ENCODE measurements at regions not wholly inside any gene's neighbourhood (a gene's known extent, or its start where the extent isn't known, plus 50 kb on each side); places are given as distances from the start of the nearest gene placed in this dataset.

- no peak for DNase-seq (ENCODE audit: low spot score)
Observed at GRCh38 chr3:117617906-117618305, 908.3 kb downstream of the TUSC7 start.

GRCh38 chr3:117618462-117618861 lies 908.9 kb downstream of the TUSC7 start:
- DNase-seq (ENCODE audit: low spot score): no peak

- no peak for DNase-seq (ENCODE audit: low spot score)
Observed at GRCh38 chr3:117619805-117620204, 910.2 kb downstream of the TUSC7 start.

GRCh38 chr3:117622171-117622841 lies 912.7 kb downstream of the TUSC7 start:
- no peak for DNase-seq (ENCODE audit: low spot score)

GRCh38 chr3:117624424-117624823 lies 914.8 kb downstream of the TUSC7 start:
- no peak for DNase-seq (ENCODE audit: low spot score)

GRCh38 chr3:117625174-117625573 lies 915.6 kb downstream of the TUSC7 start:
- no peak for DNase-seq (ENCODE audit: low spot score)

- no peak for DNase-seq (ENCODE audit: low spot score)
Observed at GRCh38 chr3:117626577-117626976, 917.0 kb downstream of the TUSC7 start.

GRCh38 chr3:117628823-117629291 lies 919.3 kb downstream of the TUSC7 start:
- DNase-seq (ENCODE audit: low spot score): no peak

GRCh38 chr3:117629505-117629904 lies 919.9 kb downstream of the TUSC7 start:
- DNase-seq (ENCODE audit: low spot score): no peak

GRCh38 chr3:117630469-117630868 lies 920.9 kb downstream of the TUSC7 start:
- DNase-seq (ENCODE audit: low spot score): no peak

- no peak for DNase-seq (ENCODE audit: low spot score)
Observed at GRCh38 chr3:117630885-117631284, 921.3 kb downstream of the TUSC7 start.

- no peak for DNase-seq (ENCODE audit: low spot score)
Observed at GRCh38 chr3:117631781-117632180, 922.2 kb downstream of the TUSC7 start.

GRCh38 chr3:117632191-117632590 lies 922.6 kb downstream of the TUSC7 start:
- DNase-seq (ENCODE audit: low spot score): no peak

GRCh38 chr3:117633207-117633606 lies 923.6 kb downstream of the TUSC7 start:
- no peak for DNase-seq (ENCODE audit: low spot score)

- no peak for DNase-seq (ENCODE audit: low spot score)
Observed at GRCh38 chr3:117637666-117638065, 928.1 kb downstream of the TUSC7 start.

GRCh38 chr3:117644203-117644602 lies 934.6 kb downstream of the TUSC7 start:
- DNase-seq (ENCODE audit: low spot score): no peak

GRCh38 chr3:117645561-117646242 lies 936.1 kb downstream of the TUSC7 start:
- DNase-seq (ENCODE audit: low spot score): no peak

- DNase-seq (ENCODE audit: low spot score): no peak
Observed at GRCh38 chr3:117647435-117647834, 937.9 kb downstream of the TUSC7 start.

GRCh38 chr3:117651246-117651645 lies 941.7 kb downstream of the TUSC7 start:
- DNase-seq (ENCODE audit: low spot score): no peak

GRCh38 chr3:117656391-117656790 lies 946.8 kb downstream of the TUSC7 start:
- no peak for DNase-seq (ENCODE audit: low spot score)

GRCh38 chr3:117657278-117657677 lies 947.7 kb downstream of the TUSC7 start:
- no peak for DNase-seq (ENCODE audit: low spot score)

- no peak for DNase-seq (ENCODE audit: low spot score)
Observed at GRCh38 chr3:117660941-117661817, 951.6 kb downstream of the TUSC7 start.

- no peak for DNase-seq (ENCODE audit: low spot score)
Observed at GRCh38 chr3:117661818-117662095, 952.2 kb downstream of the TUSC7 start.

All from ecto neural progenitor cell (in vitro differentiated cells).